WTC11 (cell line): ENCODE measurements at regions not wholly inside any gene's neighbourhood (a gene's known extent, or its start where the extent isn't known, plus 50 kb on each side); places are given as distances from the start of the nearest gene placed in this dataset.
"Not testable (repeated sequence)": the region's sequence is repeated elsewhere in the genome, so short reads cannot be mapped to it uniquely, and the experiment has no call there.

Source experiments
- ATF3 ChIP-seq: sonication (generic); formaldehyde crosslinking; conservative IDR thresholded peaks from 2 replicates; pipeline ENCODE4 v1.8.1; 2022; ENCODE audit warnings: mild to moderate bottlenecking, missing genetic modification reagents
- CTCF ChIP-seq: fragments of 200-600 bp; IDR thresholded peaks from 2 replicates; pipeline ENCODE4 v1.8.0; 2022; ENCODE audit warnings: antibody characterized with exemption
- NR3C1 ChIP-seq: sonication (generic); formaldehyde crosslinking; conservative IDR thresholded peaks from 2 replicates; pipeline ENCODE4 v1.8.1; 2023; ENCODE audit warnings: low read depth, mild to moderate bottlenecking, missing genetic modification reagents
- SP1 ChIP-seq: sonication (generic); formaldehyde crosslinking; conservative IDR thresholded peaks from 2 replicates; pipeline ENCODE4 v1.8.1; 2022; ENCODE audit warnings: missing genetic modification reagents

DNA sequence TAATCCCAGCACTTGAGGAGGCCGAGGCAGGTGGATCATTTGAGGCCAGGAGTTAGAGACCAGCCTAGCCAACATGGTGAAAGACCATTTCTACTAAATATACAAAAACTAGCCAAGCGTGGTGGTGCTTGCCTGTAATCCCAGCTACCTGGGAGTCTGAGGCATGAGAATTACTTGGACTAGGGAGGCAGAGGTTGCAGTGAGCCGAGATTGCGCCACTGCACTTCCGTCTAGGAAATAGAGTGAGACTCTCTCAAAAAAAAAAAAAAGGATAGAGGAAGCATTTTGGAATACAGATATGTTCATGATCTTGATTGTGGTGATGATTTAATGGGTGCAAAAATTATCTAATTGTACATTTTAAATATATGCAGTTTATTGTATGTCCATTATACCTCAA, 67.8 kb upstream of the GBE1 start:
- not testable (repeated sequence) for TF ChIP-seq SP1 (CRISPR knock-in tag); NR3C1 (CRISPR knock-in tag); ATF3 (CRISPR knock-in tag); CTCF
